SH-SY5Y (cell line): ENCODE measurements at regions not wholly inside any gene's neighbourhood (a gene's known extent, or its start where the extent isn't known, plus 50 kb on each side); places are given as distances from the start of the nearest gene placed in this dataset.

Experiments
- GATA2 ChIP-seq: IDR thresholded peaks from 2 replicates; pipeline ENCODE4 v1.6.1; 2011; ENCODE audit warnings: mild to moderate bottlenecking, low read depth, low read length
- GATA3 ChIP-seq: IDR thresholded peaks from 2 replicates; pipeline ENCODE4 v1.6.1; 2011; ENCODE audit warnings: low read depth, mild to moderate bottlenecking, low read length, moderate library complexity

DNA sequence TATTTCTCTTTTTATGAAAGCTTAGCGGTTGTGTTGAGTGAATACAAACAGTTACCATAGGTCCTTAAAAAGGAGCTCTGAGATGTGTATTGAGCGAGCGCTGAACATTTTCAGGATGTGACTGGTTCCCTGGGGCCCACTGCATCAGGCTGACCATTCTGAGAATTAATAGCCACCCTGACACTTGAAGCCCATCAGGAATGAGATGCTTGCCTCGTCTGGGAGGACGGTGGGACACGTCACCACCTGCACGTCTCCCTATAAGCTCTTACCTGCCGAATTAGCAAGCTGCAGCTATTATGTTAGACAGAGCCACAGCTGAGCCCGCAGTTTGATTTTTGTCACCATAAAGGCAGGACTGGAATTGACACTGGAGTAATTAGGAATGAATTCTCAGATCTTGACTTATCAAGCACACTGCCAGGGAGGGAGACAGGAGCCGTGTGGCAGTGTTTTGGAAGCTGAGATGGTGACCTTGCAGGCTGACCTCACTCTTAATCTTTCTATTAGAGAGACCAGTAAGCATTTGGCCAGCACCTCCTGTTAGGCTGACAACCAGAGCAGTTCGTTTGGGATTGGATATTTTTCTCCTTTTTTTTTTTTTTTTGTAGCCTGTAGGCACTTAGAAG lies 373.1 kb upstream of the WWC1 start:
- TF ChIP-seq GATA3 (no peak), GATA2 (peak; percentile 20; the same call in 1 of the 2 replicates)
